ENCODE measurements at regions not wholly inside any gene's neighbourhood (a gene's known extent, or its start where the extent isn't known, plus 50 kb on each side); places are given as distances from the start of the nearest gene placed in this dataset.

DNA sequence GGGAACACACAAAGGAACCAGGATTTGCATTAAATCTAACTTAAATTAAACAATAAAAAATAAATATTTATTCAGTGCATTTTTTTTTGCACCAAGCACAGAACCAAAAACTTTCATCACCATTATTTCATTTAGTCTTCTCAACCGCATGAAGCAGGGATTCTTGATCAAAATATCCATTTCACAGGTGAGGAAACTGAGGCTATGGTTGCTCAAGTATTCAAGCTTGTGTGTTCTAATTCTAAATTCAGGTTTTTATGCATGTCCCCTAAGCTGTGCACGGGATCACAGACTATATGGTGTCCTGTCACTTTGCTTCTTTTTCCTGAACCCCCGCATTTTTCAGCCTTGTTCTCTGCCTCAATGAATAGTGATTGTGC, 64.3 kb upstream of the BCL6 start:
- no TSS peak for BruUV-seq (replicated peaks)
- H3K4me1 ChIP-seq (ENCODE audit: control insufficient read depth, insufficient read depth, low read length): peaks cover 25% of the 10 kb centered on the region
- intact Hi-C loops (cut with micrococcal nuclease; ENCODE audit: unreplicated experiment): no loop called here
- ChIA-PET POLR2A (no interaction called here), CTCF (no interaction called here)
- no peak overlapping the region for H3K4me3 ChIP-seq (ENCODE audit: low read depth in 2 of 2, low read length in 2 of 2)
- no peaks in the 10 kb centered on the region for H3K36me3 ChIP-seq (ENCODE audit: control insufficient read depth, insufficient read depth, low read length)
- TF ChIP-seq POLR2AphosphoS5 (IDR thresholded peaks at IDR 0.05; ENCODE audit: low read depth, low read length): no peak
- no peaks in the 10 kb centered on the region for H3K27me3 ChIP-seq (ENCODE audit: control insufficient read depth, insufficient read depth, low read length)
- DNase-seq (ENCODE audit: low read depth, low spot score) (no peak), ATAC-seq (no peak)
- in situ Hi-C loops (cut with HindIII; ENCODE audit: low pct_unique_long_range_greater_than_20kb, low sequenced_read_pairs): loop anchor here (5.0 kb wide), 1 partner anchor 62 kb away; the partner anchor contains the start of gene BCL6
- peak overlapping the region; percentile 55 for H3K27ac ChIP-seq (ENCODE audit: low read length)
- H3K9me3 ChIP-seq (ENCODE audit: control insufficient read depth, insufficient read depth, low read depth, low read length): no peaks in the 10 kb centered on the region

DNA sequence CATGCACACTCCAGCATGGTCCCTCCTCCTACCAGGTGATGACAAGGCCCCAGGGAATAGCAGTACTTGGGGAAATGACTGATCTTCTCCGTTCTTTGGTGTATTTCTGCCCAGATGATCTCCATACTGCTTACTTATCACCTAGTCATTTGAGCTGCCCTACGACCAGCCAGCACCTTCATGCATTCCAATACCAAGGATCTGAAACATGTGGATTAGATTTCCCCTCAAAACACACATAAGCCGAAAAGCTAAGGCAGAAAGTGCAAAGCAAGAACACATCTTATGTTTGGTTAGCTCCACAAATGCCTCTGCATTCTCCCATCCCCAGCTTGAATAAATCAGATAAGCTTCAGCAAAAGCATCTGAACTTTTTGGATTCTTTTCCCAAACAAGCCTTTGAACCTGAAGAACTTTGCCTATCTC, 64.8 kb upstream of the BCL6 start:
- Histone ChIP-seq H3K27me3 (ENCODE audit: control insufficient read depth, insufficient read depth, low read length) (no peaks in the 10 kb centered on the region), H3K27ac (ENCODE audit: low read length) (peak overlapping the region; percentile 55; the same call in 1 of the 2 replicates), H3K36me3 (ENCODE audit: control insufficient read depth, insufficient read depth, low read length) (no peaks in the 10 kb centered on the region), H3K4me3 (ENCODE audit: low read depth in 2 of 2, low read length in 2 of 2) (no peak overlapping the region), H3K9me3 (ENCODE audit: control insufficient read depth, insufficient read depth, low read depth, low read length) (no peaks in the 10 kb centered on the region), H3K4me1 (ENCODE audit: control insufficient read depth, insufficient read depth, low read length) (peaks cover 25% of the 10 kb centered on the region)
- POLR2A ChIA-PET: no interaction called here
- ATAC-seq (no peak), DNase-seq (ENCODE audit: low read depth, low spot score) (no peak)
- in situ Hi-C loops (cut with HindIII; ENCODE audit: low pct_unique_long_range_greater_than_20kb, low sequenced_read_pairs) (no loop called here), intact Hi-C loops (cut with micrococcal nuclease; ENCODE audit: unreplicated experiment) (no loop called here)
- CTCF ChIA-PET: interaction anchor here (0.7 kb wide), 1 partner anchor 70 kb away, joined by 3 read pairs; no protein-coding TSS in a partner anchor
- TF ChIP-seq POLR2AphosphoS5 (IDR thresholded peaks at IDR 0.05; ENCODE audit: low read depth, low read length) (no peak), SIN3A (IDR thresholded peaks at IDR 0.05; ENCODE audit: borderline replicate concordance, insufficient read depth, low read depth, low read length) (no peak), TCF7L2 (IDR thresholded peaks at IDR 0.05; ENCODE audit: low read depth, low read length) (no peak)
- TF ChIP-seq, protein P1, sequence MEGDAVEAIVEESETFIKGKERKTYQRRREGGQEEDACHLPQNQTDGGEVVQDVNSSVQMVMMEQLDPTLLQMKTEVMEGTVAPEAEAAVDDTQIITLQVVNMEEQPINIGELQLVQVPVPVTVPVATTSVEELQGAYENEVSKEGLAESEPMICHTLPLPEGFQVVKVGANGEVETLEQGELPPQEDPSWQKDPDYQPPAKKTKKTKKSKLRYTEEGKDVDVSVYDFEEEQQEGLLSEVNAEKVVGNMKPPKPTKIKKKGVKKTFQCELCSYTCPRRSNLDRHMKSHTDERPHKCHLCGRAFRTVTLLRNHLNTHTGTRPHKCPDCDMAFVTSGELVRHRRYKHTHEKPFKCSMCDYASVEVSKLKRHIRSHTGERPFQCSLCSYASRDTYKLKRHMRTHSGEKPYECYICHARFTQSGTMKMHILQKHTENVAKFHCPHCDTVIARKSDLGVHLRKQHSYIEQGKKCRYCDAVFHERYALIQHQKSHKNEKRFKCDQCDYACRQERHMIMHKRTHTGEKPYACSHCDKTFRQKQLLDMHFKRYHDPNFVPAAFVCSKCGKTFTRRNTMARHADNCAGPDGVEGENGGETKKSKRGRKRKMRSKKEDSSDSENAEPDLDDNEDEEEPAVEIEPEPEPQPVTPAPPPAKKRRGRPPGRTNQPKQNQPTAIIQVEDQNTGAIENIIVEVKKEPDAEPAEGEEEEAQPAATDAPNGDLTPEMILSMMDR (IDR thresholded peaks at IDR 0.05): no peak
- TF ChIP-seq, protein P2, sequence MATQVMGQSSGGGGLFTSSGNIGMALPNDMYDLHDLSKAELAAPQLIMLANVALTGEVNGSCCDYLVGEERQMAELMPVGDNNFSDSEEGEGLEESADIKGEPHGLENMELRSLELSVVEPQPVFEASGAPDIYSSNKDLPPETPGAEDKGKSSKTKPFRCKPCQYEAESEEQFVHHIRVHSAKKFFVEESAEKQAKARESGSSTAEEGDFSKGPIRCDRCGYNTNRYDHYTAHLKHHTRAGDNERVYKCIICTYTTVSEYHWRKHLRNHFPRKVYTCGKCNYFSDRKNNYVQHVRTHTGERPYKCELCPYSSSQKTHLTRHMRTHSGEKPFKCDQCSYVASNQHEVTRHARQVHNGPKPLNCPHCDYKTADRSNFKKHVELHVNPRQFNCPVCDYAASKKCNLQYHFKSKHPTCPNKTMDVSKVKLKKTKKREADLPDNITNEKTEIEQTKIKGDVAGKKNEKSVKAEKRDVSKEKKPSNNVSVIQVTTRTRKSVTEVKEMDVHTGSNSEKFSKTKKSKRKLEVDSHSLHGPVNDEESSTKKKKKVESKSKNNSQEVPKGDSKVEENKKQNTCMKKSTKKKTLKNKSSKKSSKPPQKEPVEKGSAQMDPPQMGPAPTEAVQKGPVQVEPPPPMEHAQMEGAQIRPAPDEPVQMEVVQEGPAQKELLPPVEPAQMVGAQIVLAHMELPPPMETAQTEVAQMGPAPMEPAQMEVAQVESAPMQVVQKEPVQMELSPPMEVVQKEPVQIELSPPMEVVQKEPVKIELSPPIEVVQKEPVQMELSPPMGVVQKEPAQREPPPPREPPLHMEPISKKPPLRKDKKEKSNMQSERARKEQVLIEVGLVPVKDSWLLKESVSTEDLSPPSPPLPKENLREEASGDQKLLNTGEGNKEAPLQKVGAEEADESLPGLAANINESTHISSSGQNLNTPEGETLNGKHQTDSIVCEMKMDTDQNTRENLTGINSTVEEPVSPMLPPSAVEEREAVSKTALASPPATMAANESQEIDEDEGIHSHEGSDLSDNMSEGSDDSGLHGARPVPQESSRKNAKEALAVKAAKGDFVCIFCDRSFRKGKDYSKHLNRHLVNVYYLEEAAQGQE (IDR thresholded peaks at IDR 0.05; ENCODE audit: insufficient read depth in 1 of 2, low read depth in 2 of 2, low read length in 1 of 2): no peak
- no TSS peak for BruUV-seq (replicated peaks)

DNA sequence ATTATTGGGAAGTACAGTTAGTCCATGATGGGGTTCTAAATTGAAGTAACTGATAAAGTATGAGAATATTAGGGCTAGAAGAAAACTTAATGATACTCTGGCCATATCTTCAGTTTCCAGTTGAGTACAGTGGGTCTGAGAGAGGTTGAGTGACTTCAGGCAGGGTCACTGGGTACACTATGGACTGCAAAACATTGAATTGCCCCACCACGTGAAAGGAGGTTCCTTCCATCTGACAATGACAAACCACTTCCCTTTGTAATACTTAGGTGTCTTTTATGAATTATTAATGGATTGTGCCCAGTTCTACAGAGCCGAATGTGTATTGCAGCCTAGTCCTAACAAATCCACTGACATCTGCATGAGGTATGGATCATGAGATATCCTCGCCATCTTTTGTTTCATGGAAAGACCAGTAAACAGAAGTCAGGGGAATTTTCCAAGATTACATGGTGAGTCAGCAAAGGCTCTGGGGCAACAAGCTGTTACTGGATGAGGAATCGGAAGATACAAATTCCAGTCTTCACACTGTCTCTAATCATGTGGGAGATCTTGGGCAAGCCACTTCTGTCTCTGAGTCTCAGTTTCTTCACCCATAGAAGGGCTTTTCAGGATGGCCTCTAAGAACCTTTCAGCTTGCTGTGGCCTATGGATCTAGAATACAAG, 66.5 kb upstream of the BCL6 start:
- Histone ChIP-seq H3K36me3 (ENCODE audit: control insufficient read depth, insufficient read depth, low read length) (no peaks in the 10 kb centered on the region), H3K4me3 (ENCODE audit: low read depth in 2 of 2, low read length in 2 of 2) (no peak overlapping the region), H3K27ac (ENCODE audit: low read length) (peak overlapping the region; percentile 24), H3K9me3 (ENCODE audit: control insufficient read depth, insufficient read depth, low read depth, low read length) (no peaks in the 10 kb centered on the region), H3K27me3 (ENCODE audit: control insufficient read depth, insufficient read depth, low read length) (no peaks in the 10 kb centered on the region), H3K4me1 (ENCODE audit: control insufficient read depth, insufficient read depth, low read length) (peaks cover 25% of the 10 kb centered on the region)
- BruUV-seq (replicated peaks): no TSS peak
- in situ Hi-C loops (cut with HindIII; ENCODE audit: low pct_unique_long_range_greater_than_20kb, low sequenced_read_pairs): no loop called here
- no peak for TF ChIP-seq TCF7L2 (IDR thresholded peaks at IDR 0.05; ENCODE audit: low read depth, low read length)
- TF ChIP-seq, protein P2 (IDR thresholded peaks at IDR 0.05; ENCODE audit: insufficient read depth in 1 of 2, low read depth in 2 of 2, low read length in 1 of 2): no peak
- TF ChIP-seq POLR2AphosphoS5 (IDR thresholded peaks at IDR 0.05; ENCODE audit: low read depth, low read length): no peak
- no peak for TF ChIP-seq SIN3A (IDR thresholded peaks at IDR 0.05; ENCODE audit: borderline replicate concordance, insufficient read depth, low read depth, low read length)
- TF ChIP-seq, protein P1 (IDR thresholded peaks at IDR 0.05): no peak
- DNase-seq (ENCODE audit: low read depth, low spot score) (no peak), ATAC-seq (no peak)
- ChIA-PET CTCF (no interaction called here), POLR2A (no interaction called here)
- intact Hi-C loops (cut with micrococcal nuclease; ENCODE audit: unreplicated experiment): no loop called here

Measured in Panc1 (cell line).